Dermis microvascular lymphatic vessel endothelial cell (primary cell): ENCODE measurements at regions not wholly inside any gene's neighbourhood (a gene's known extent, or its start where the extent isn't known, plus 50 kb on each side); places are given as distances from the start of the nearest gene placed in this dataset.
A peak's percentile ranks its signal among the peaks of the same experiment; 100 is the strongest.

ENCODE experiments used
- DNase-seq, 2 donors: peaks; one replicate each; pipeline versions ENCODE4 v3.0.0 to v3.0.0-alpha.2; 2010; ENCODE audit warnings: low read depth in 2 of 2

DNA sequence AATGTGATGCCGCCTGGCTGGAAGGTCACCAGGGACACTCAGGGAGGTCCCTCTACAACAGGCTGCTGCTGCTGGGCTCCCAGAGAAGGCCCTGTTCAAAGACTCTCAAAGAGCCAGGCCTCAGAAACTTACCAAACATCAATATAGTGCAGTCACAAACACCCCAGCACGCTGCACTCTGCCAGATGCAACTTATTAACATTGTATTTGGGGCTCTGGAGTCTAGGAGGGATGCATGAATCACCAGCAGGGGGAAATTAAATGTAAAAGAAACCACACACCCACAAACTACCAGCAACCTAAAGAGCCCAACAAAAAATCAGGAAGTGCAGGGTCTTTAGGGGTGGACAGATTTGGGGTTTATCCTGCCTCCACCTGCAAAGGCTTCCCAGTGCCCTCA is 74.6 kb upstream of the SPATA12 start:
- DNase-seq: no peak

DNA sequence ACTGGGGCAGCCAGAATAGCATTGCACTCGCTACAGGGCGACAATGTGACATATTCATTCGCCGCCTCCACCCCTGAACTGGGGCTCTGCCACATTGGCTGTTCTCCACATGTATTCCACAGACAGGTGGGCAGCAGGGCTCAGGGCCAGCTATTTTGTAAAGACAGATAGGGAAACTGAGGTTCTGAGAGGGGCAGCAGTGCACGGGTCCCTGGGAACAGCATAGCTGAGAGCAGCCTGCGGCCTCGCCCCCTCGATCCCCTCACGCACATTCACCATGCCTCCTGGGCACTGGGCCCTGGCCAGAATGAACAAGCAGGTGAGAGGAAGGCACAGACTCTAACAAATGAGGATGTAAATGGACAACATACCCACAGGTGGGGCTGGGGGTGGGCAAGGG is 75.0 kb upstream of the SPATA12 start:
- DNase-seq: no peak

DNA sequence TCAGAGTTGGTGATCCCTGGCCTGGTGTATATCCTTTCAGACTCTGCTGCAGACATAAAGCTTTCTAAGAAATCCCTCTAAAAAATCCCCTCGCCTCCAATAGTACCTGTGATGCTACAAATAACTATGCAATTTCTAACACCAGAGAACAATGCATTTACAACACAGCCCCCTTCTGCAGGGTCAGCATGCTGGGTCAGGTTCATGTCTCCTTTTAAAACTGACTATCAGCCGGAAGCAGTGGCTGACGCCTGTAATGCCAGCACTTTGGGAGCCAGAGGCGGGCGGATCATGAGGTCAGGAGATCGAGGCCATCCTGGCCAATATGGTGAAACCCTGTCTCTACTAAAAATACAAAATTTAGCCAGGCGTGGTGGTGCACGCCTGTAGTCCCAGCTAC is 77.0 kb upstream of the SPATA12 start:
- no peak for DNase-seq

DNA sequence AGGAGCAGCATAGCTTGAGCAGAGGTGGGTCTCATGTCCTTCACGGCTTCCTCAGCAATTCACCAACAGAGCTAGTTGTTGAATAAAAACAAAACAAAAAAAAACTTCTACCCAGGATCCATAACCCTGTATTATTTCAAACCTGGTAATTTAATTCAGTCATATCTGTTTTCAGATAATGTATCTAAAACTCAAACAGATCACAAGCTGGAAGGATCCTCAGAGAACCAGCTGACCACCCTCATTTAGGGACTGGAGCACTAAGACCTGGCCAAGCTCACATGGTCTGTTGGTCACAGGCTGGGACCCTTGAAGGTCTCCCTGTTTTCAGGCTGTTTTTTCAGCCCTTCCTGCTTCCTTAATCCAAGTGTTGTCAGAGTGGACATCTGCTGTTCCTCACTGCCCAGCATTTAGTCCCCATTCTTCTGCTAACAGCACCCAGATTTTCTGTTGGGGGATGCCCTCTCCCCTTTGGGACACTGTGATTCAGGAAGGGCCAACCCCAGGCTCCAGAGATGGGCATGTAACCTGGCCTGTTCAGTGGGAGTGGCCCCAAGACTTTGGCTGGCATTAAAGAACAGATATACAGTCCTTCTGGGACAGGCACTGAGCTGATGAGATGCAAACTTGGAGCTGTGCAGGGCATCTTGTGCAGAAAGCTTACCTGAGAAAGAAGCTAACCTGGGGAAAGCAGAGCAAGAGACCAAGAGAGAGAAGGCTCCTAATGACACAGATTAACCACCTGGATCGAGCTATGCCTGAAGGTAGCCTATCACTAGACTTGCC is 78.8 kb upstream of the SPATA12 start:
- DNase-seq: peak in 1 of 2 donors; percentile 62

DNA sequence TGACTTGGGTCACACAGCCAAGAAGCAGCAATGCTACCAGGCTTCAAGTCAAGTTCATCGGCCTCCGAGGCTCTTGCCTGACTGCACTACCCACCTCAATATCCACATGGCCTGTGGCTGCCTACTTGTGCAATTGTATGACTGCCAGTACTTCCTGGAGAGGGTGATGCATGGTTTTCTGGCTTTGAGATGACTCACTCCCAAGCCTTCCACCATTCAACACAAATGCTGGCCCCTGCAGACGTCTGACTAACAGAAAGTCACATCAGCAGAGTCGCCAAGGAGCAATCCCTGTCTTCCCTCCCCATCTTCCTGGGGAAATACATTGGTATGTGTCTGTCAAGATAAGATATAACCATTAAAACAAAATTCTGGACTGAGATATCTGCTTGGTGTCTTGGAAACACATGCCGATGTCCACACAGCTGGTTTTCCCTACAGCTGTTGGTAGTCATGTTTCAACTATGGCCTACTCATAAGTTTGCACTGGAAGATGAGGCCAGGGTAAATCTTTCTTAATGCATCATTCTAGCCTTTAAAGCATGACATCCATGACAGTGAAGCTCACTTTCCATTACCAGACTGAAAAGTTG is 79.6 kb upstream of the SPATA12 start:
- peak; percentile 46 to 93 for DNase-seq

DNA sequence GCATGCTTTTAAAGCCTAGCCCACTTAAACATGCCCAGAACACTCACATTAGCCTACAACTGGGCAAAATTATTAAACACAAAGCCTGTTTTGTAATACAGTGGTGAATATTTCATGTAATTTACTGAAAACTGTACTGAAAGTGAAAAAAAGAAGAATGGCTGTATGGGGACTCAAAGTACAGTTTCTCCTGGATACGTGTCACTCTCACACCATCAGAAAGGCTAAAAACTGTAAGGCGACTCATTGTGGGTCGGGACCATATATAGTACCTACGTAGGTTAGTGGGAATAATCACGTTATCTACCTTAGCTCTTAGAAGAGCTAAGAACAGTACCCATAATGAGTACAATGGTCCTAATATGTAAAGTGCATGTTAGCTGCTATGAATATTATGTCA is 80.2 kb upstream of the SPATA12 start:
- no peak for DNase-seq

DNA sequence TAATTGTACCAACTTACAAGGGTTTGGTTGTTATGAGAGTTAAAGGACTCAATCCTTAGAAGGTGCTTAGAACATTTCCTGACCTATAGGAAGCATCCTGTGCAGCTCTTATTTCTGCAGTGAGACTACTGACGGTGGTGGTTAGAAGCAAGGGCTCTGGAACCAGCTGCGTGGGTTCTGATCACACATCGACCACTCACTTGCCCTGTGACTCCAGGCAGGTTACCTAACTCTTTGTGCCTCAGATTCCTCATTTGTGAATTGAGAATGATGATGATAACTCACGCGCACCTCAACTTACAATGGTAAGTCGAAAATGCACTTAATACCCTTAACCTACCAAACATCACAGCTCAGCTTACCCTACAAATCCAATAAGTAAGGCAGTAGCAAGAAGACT is 80.7 kb upstream of the SPATA12 start:
- no peak for DNase-seq

DNA sequence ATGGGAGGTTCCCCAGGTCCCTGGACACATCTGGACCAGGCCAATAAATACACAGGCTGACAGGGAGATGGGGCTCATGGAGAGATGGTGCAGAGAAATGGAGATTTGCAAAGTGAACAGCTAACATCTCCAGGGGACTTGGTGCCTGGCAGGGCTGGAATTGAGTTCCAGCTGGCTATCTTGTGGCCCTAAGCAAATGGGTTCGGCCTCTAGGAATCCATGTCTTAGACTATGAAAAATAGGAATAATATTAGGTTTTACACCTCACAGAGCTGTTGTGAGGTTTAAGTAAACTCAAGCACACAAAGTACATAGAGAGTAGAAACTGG is 82.9 kb upstream of the SPATA12 start:
- no peak for DNase-seq

DNA sequence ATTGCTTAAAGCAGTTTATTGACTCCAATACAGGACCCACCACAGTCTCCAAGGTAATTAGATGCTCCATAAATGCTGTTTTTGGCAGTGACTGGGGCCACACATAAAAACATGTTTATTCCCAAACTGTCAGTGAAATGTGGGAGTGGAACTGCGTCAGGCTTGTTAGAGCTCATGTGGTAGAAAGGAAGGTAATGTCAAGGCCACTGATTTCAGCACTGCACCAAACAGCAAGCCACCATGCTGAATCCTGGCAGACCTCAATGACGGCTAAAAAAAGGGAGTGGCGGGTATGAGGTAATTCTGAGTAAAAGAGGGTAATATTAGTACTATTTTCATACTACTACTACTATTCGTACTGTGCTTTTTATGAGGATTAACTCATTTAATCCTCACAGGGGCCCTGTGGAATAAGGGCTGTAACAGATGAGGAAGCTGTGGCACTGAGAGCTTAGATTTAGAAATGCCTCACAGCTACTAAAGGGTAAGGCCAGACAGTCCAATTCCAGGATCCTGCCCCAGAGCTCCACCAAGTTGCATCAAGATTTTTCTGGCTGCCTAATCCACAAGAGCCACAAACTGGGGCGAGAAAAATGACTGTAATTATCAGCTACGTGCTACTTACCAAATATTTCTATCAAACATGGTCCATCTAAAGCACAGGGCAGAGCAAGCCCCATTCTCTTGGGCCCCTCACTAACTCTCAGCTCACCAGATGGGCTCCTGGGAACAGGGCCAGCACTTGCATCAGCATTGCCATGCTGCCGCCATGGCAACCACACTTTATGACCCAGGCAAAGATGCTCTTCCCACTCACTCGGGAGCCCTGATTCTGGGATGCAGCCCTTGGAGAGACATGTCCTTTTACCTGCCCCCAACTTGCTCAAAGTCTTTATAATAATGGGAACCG is 83.6 kb upstream of the SPATA12 start:
- DNase-seq: peak in 1 of 2 donors; percentile 24

DNA sequence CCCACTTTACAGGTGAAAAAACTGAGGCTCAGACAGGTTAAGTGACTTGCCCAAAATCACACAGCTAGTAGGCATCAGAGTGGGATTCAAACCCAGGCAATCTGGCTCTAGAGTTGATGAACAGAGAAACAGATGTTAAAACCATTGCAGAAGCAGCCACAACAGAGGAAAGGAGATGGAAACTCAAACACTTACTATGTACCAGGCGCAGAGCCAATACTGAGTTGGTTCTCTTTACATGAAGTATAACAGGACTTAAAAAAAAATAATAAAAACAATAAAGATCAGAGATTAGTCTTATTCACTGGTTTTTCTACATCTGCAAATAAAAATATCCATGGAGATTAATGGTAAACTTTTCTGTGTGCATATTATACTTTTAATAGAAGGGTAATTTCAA is 84.9 kb upstream of the SPATA12 start:
- DNase-seq: peak in 1 of 2 donors; percentile 82

DNA sequence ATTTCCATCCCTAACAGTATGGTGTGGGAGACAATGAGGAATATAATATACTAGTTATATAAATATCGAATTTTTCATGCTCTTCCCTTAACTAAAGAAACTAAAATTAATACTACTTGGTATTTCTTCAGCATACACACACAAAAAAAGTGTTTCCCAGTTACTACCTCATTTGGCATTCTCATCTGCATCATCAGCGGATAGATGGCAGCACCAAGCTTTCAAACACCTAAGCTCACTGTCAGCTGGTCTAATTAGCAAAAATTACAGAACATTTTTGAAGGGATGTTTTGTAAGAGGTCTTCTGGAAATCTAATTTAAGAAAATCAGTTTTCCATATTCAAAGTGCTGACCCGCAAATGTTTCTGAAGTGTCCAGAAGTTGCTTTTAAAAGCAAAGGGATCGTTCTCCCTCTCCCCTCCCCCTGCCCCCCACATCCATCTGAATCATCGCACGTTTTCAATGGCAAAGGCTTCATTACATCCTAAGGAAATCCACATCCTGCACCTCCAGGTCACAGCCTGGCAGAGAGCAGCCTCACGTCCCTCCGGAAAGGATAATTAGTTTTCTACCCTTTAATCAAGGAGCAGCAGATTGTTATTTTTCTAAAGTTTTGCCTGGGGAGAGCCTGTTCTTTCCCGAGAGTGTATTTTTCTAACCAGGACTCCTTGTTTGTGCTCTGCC is 86.1 kb upstream of the SPATA12 start:
- peak in 1 of 2 donors; percentile 84 for DNase-seq

DNA sequence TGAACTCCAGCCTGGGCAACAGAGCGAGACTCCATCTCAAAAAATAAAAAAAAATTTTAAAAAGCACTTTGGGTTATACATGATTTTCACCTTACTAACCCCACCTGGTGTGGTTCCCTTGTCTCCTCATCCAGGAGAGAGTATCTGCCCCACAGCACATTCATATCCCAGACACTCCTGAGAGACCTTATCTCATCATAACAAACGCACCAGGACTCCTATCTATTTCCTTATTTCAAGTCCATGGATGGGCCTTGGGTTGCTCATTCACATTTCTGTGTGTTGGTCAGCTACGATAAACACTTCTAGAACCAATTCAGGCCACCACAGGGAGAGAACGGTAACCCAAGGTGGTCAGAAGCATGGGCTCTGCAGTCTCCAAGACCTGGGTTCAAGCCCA is 88.6 kb upstream of the SPATA12 start:
- no peak for DNase-seq

DNA sequence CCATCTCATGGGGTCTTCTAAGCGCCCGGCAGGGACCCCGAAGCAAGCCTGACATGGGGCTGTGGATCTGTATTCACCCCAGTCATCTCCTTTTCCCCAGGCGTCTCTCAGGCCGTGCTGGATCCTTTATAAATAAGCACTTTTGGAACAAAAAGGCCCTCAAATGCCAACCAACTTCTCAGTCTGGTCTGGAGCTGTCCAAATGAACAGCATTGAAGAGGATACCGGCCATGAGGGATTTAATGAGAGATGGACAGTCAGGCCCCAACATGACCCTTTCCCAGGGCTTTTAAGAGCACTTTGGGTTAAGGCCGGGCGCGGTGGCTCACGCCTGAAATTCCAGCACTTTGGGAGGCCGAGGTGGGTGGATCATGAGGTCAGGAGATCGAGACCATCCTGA is 89.2 kb upstream of the SPATA12 start:
- no peak for DNase-seq

DNA sequence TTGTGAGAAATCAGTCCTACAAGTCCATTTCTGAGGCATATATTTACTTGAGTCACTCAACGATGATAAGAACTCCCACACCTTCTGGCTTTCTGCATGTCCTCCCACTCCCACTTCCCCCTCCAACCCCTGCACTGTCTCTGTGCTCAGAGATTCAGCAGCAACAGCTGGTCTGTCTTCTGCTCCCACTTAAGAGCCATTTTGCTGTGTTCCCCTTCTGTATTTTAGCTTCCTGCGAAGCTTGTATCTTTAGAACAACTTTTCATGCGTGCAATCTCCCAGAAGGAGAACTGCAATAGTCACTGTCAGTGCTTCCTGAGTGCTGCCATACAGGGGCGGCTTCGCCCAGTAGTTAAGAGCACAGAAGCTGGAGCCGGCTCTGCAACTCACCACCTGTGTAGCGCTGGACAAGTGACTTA is 90.0 kb upstream of the SPATA12 start:
- DNase-seq: no peak

DNA sequence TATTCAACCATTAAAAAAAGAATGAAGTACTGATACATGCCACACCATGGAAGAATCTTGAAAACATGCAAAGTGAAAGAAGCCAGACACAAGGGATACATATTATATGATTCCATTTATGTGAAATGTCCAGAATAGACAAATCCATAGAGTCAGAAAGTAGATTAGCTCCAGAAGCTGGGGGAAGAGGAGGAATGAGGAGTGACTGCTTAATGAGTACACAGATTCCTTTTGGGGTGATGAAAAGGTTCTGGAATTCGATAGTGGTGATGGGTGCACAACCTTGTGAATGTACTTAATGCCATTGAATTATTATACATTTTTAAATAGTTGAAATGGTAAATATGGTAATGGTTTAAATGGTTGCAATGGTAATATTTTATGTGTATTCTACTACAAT is 90.6 kb upstream of the SPATA12 start:
- no peak for DNase-seq

DNA sequence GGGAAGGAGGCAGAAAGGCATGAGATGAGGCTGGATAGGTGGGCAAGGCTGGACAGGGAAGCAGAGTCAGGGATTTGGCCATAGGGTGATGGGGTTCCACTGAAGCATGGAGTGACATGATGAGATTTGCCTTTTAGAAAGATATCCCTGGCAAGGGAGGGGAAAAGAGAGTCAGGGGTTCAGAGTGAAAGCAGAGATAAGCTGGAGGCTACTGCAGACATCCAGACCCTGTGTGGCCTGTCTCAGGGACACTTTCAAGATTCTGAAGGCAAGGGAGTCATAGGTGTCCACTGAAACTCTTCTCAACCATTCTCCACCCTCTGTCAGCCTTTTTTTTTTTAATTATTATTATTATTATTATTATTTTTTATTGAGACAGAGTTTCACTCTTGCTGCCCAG is 94.0 kb upstream of the SPATA12 start:
- no peak for DNase-seq

DNA sequence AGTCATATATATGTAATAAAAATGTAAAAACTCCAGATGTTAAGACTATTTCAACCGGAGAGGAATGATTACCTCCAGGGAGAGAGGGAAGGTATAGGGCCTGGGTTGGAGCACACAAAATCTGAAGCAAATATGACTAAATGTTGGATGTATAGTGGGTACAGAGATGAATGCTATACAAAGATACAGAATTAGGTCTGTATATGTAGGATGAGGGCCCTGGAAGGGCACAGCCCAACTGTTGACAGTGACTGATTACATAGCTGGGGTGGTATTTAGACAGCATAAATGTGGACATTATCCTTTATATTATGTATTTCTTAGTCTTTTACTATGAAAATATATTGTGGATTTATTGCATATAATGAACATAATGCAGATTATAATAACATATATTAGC is 94.4 kb upstream of the SPATA12 start:
- no peak for DNase-seq

DNA sequence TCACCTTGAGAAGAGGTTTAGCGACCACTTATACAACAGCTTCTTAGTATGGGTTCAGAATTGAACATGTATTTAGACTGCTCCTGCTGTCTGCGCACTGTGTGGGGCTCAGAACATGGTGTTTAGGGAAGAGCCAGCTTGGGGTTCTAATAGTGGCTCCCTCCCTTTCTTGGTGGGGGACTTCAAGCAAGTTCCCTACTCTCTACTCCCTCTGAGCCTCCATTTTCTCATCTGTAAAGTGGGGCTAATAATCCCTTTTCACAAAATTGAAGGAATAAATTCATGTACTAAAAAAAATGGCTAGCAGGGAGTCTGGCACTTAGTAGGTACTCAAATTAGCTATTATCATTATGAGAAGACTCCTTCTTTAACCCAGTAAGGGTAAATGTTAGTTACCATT is 97.5 kb upstream of the SPATA12 start:
- DNase-seq: no peak

DNA sequence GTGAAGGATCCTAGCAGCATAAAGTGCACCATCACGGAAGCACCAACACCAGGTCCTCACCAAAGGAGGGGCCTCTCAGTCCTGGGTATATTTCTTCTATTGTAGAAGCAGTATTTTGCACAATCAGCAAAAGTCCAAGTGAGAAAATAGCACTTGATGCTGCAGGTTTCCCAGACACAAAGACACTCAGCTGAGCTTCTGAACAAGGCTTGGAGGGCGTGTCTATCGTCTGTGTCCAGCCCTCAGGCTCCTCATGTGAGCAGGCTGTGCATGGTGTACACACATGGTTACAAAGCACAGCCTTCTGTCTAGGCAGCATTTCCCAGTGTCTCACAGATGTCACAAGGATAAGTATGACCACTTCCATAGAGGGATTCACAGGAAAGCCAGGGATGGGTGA is 98.3 kb upstream of the SPATA12 start:
- DNase-seq: no peak

DNA sequence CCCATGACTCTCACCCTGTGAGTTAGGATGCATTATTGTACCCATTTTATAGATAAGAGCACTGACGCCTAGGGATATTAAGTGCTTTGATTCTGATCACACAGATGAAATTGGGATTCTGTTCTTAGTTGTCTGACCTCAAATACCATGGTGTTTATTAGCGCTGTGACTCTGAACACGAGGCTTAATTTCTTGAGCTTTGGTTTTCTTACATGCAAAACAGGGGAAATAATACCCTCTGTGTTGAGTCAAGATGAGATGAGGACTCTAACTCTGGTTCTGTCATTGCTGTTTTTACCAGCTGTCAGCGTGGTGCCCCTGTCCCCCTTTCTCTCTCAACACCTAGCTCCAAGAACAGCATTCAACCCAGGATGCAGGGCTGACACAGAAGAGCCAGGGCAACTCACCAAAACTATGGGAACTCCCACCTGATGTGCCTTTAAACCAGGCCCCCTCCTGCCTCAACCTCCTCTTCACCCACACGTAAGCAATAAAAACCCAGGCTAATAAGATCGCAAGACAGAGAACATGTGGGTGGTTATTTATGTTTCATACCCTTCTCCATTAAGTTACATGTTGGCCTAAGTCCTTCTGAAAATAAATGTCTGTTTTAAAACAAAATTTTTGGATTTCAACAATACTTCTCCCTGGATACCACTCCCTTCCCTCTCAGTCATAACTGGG is 100.1 kb upstream of the SPATA12 start:
- no peak for DNase-seq

DNA sequence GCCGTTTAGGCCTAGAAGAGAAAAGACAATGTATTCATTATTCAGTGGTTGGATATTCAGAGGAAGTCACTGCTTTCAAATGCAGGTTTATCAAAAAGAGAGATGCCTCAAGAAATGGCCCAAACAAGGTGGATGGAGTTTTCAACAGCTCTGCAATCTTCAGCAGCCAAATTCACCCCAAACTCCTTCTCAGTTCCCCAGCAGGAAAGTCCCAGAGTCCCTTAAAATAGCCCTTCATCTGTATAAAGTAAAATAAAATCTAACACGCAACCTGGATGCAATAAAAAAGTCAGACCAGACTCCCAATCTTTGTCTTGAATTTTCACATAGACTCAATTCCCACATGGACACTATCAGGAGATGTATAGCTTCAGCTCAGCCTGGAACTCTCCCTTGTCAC is 101.6 kb upstream of the SPATA12 start:
- no peak for DNase-seq
